Breast epithelium (tissue), 4 donors: ENCODE measurements at regions not wholly inside any gene's neighbourhood (a gene's known extent, or its start where the extent isn't known, plus 50 kb on each side); places are given as distances from the start of the nearest gene placed in this dataset.

Experiments used
- DNase-seq, 2 donors: peaks; one replicate each; pipeline ENCODE4 v3.0.0-alpha.2; 2019; ENCODE audit warnings: low spot score in 2 of 2
- H3K27ac ChIP-seq, 2 donors: fragments of 200-600 bp; sonication (generic) in 1 of 2; one replicate each; pipeline ENCODE4 v1.5.1; 2016 to 2019; ENCODE audit warnings: mild to moderate bottlenecking in 1 of 2
- H3K27me3 ChIP-seq, 2 donors: fragments of 200-600 bp; sonication (generic) in 1 of 2; one replicate each; pipeline versions ENCODE4 v1.5.1 to v1.6.0; 2017 to 2019; ENCODE audit warnings: control low read depth in 1 of 2, mild to moderate bottlenecking in 1 of 2
- H3K36me3 ChIP-seq: fragments of 200-600 bp; one replicate; pipeline ENCODE4 v1.5.1; 2019
- H3K4me1 ChIP-seq, 2 donors: fragments of 200-600 bp; sonication (generic); one replicate each; pipeline ENCODE4 v1.5.1; 2016 to 2019; ENCODE audit warnings: control low read depth in 1 of 2
- H3K4me3 ChIP-seq, 3 donors: fragments of 200-600 bp; sonication (generic); 1 replicate in 2 of 3; 2 replicates in 1 of 3; pipeline ENCODE4 v1.5.1; 2016 to 2019; ENCODE audit warnings: mild to moderate bottlenecking in 3 of 3, moderate library complexity in 2 of 3
- H3K9me3 ChIP-seq, 2 donors: fragments of 200-600 bp; sonication (generic) in 1 of 2; one replicate each; pipeline ENCODE4 v1.5.1; 2016 to 2019; ENCODE audit warnings: control low read depth in 1 of 2
- CTCF ChIP-seq, 3 donors: fragments of 450-650 bp; IDR thresholded peaks; one replicate each; pipeline ENCODE4 v1.5.1; 2016 to 2017; ENCODE audit warnings: antibody characterized with exemption in 3 of 3, mild to moderate bottlenecking in 3 of 3, moderate library complexity in 3 of 3
- POLR2A ChIP-seq: fragments of 450-650 bp; IDR thresholded peaks from one replicate; pipeline ENCODE4 v1.6.1; 2016; ENCODE audit warnings: antibody characterized with exemption, mild to moderate bottlenecking, moderate library complexity
- POLR2AphosphoS5 ChIP-seq, 3 donors: sonication (generic); formaldehyde crosslinking; IDR thresholded peaks; one replicate each; pipeline ENCODE4 v1.6.1; 2017; ENCODE audit warnings: antibody characterized with exemption in 3 of 3
- intact Hi-C: fragments of 100-400 bp; cut with DNase I; formaldehyde crosslinking; loops from one replicate; pipeline ENCODE4 v1.15.1; 2023; ENCODE audit warnings: low total_unique reads

- Histone ChIP-seq H3K4me3 (no peak overlapping the region), H3K9me3 (peaks cover 0 to 5% of the 10 kb centered on the region in 2 donors), H3K27me3 (no peaks in the 10 kb centered on the region), H3K4me1 (no peaks in the 10 kb centered on the region), H3K36me3 (no peaks in the 10 kb centered on the region), H3K27ac (no peak overlapping the region)
- intact Hi-C loops: no loop called here
- no peak for TF ChIP-seq POLR2A
- TF ChIP-seq POLR2AphosphoS5 (IDR thresholded peaks at IDR 0.05): no peak
- TF ChIP-seq CTCF (IDR thresholded peaks at IDR 0.05): no peak
- no peak for DNase-seq
Observed at GRCh38 chr7:15751191-15751701, 64.8 kb upstream of the MEOX2 start.

- TF ChIP-seq POLR2AphosphoS5 (IDR thresholded peaks at IDR 0.05): no peak
- no peak for TF ChIP-seq CTCF (IDR thresholded peaks at IDR 0.05)
- TF ChIP-seq POLR2A: no peak
- H3K4me1 ChIP-seq: no peaks in the 10 kb centered on the region
- no peaks in the 10 kb centered on the region for H3K27me3 ChIP-seq
- no peak overlapping the region for H3K27ac ChIP-seq
- H3K36me3 ChIP-seq: no peaks in the 10 kb centered on the region
- DNase-seq: no peak
- intact Hi-C loops: no loop called here
- peaks cover 0 to under 1% of the 10 kb centered on the region in 2 donors for H3K9me3 ChIP-seq
- H3K4me3 ChIP-seq: no peak overlapping the region
Observed at GRCh38 chr7:15750727-15751126, 64.2 kb upstream of the MEOX2 start.

- intact Hi-C loops: no loop called here
- no peaks in the 10 kb centered on the region for H3K36me3 ChIP-seq
- H3K4me3 ChIP-seq: no peak overlapping the region
- H3K27me3 ChIP-seq: no peaks in the 10 kb centered on the region
- H3K27ac ChIP-seq: no peak overlapping the region
- TF ChIP-seq POLR2AphosphoS5 (IDR thresholded peaks at IDR 0.05) (no peak), CTCF (IDR thresholded peaks at IDR 0.05) (no peak), POLR2A (no peak)
- DNase-seq: no peak
- H3K4me1 ChIP-seq: no peaks in the 10 kb centered on the region
- H3K9me3 ChIP-seq: no peaks in the 10 kb centered on the region
Observed at GRCh38 chr7:15749631-15750030, 63.1 kb upstream of the MEOX2 start.

GRCh38 chr7:15747712-15748111 lies 61.2 kb upstream of the MEOX2 start:
- Histone ChIP-seq H3K27ac (no peak overlapping the region), H3K36me3 (no peaks in the 10 kb centered on the region), H3K27me3 (no peaks in the 10 kb centered on the region), H3K4me3 (no peak overlapping the region), H3K4me1 (no peaks in the 10 kb centered on the region), H3K9me3 (no peaks in the 10 kb centered on the region)
- intact Hi-C loops: no loop called here
- TF ChIP-seq CTCF (IDR thresholded peaks at IDR 0.05): no peak
- no peak for TF ChIP-seq POLR2A
- TF ChIP-seq POLR2AphosphoS5 (IDR thresholded peaks at IDR 0.05): no peak
- DNase-seq: no peak

- intact Hi-C loops: no loop called here
Observed at GRCh38 chr7:15747301-15747700, 60.8 kb upstream of the MEOX2 start.

More at GRCh38 chr7:15747301-15747700, 60.8 kb upstream of the MEOX2 start:
- Histone ChIP-seq H3K4me1 (no peaks in the 10 kb centered on the region), H3K4me3 (no peak overlapping the region), H3K27ac (no peak overlapping the region), H3K36me3 (no peaks in the 10 kb centered on the region), H3K27me3 (no peaks in the 10 kb centered on the region), H3K9me3 (no peaks in the 10 kb centered on the region)
- no peak for DNase-seq
- TF ChIP-seq POLR2A (no peak), CTCF (IDR thresholded peaks at IDR 0.05) (no peak), POLR2AphosphoS5 (IDR thresholded peaks at IDR 0.05) (no peak)
